Coronary artery (tissue), 2 donors: ENCODE measurements at regions not wholly inside any gene's neighbourhood (a gene's known extent, or its start where the extent isn't known, plus 50 kb on each side); places are given as distances from the start of the nearest gene placed in this dataset.

Experiments
- DNase-seq: peaks from one replicate; pipeline ENCODE4 v3.0.0-alpha.2; 2017; ENCODE audit warnings: low spot score
- H3K27ac ChIP-seq, 2 donors: fragments of 200-600 bp; sonication (generic); one replicate each; pipeline ENCODE4 v1.5.1; 2016 to 2019
- H3K4me3 ChIP-seq: fragments of 200-600 bp; sonication (generic); 2 replicates; pipeline ENCODE4 v1.5.1; 2016; ENCODE audit warnings: mild to moderate bottlenecking, moderate library complexity
- TF ChIP-seq, protein P1 (sequence below): fragments of 200-600 bp; sonication (generic); IDR thresholded peaks from one replicate; pipeline ENCODE4 v1.5.1; 2019; ENCODE audit warnings: antibody characterized with exemption

DNA sequence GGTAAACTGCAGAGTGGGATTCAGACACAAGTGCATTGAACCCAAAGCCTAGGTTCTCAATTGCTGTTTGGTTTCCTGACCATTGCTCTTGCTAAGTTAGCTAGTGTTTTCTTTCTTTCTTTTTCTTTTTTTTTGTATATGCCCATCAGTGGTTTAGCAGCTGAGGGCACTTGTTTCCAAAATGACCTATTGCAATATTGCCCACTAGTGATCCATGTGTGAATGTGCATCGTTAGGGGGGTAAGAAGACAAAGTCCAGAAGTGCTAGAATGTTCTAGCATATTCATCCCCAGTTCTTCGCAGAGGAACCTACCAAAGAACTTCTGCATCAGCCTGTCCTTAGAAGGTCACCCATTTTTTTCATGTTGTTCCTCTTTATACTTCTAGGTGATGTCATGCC is 252.8 kb upstream of the GPR26 start:
- TF ChIP-seq, protein P1, sequence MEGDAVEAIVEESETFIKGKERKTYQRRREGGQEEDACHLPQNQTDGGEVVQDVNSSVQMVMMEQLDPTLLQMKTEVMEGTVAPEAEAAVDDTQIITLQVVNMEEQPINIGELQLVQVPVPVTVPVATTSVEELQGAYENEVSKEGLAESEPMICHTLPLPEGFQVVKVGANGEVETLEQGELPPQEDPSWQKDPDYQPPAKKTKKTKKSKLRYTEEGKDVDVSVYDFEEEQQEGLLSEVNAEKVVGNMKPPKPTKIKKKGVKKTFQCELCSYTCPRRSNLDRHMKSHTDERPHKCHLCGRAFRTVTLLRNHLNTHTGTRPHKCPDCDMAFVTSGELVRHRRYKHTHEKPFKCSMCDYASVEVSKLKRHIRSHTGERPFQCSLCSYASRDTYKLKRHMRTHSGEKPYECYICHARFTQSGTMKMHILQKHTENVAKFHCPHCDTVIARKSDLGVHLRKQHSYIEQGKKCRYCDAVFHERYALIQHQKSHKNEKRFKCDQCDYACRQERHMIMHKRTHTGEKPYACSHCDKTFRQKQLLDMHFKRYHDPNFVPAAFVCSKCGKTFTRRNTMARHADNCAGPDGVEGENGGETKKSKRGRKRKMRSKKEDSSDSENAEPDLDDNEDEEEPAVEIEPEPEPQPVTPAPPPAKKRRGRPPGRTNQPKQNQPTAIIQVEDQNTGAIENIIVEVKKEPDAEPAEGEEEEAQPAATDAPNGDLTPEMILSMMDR, result no peak
- Histone ChIP-seq H3K4me3 (no peak overlapping the region), H3K27ac (no peak overlapping the region)
- DNase-seq, result no peak

DNA sequence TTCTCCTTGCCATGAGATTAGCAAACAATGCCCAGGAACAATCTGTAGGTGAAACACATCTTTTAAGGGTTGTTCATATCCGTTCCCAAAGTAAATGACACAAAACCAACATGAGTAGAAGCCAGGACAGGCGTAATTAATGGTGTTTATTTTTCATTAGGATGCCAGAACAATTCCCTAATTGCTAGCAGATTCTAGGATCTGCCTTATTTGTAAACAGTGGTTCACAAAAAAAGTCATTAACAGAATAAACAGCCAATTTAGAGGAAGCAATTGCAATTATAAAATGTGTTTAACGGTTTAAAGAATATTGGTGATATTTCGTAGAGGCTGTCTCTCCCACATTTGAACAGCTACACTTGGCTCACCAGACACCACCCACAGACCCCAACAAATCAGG is 250.6 kb upstream of the GPR26 start:
- TF ChIP-seq, protein P1, result no peak
- H3K4me3 ChIP-seq, result no peak overlapping the region
- no peak overlapping the region for H3K27ac ChIP-seq
- DNase-seq, result no peak

DNA sequence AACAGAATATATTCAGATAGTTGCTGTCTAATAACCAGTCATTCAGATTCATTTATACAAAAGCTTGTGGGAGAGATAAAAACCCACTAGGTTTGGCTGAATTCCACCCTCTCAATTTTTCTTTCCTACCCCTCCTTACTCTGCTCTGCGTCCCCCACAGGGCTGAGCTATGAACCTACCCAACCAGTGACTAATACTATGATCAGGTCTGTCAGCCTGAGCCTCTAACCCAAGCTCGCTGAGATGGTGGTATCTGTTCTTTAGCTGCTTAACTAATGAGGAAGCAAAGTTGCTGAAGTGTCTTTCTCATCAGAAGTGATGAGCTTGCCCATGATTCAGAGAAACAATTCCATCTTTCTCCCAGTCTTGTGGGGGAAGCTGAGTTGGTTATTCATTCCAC is 248.7 kb upstream of the GPR26 start:
- no peak for DNase-seq
- TF ChIP-seq, protein P1, result no peak
- H3K27ac ChIP-seq, result no peak overlapping the region
- no peak overlapping the region for H3K4me3 ChIP-seq

DNA sequence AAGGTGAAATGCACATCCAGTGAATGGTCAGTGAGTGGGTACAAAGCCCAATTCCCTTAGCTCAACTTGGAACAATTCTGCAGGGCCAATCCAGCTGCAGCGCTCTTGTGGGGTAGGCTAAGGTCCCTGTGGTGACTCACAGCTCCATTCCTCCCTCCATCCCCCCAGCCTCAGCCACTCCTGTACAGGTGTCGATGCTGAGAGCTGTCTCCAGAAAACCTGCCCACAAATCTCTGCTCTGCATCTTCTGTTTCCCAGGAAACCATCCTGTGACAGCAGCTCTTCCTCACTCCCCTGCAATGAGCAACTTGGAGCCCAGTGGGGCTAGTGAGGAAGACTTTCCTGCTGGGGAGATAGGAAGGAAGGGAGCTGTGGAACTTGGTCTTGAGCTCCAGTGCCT is 244.7 kb upstream of the GPR26 start:
- H3K4me3 ChIP-seq, result no peak overlapping the region

GRCh38 chr10:123422261-123422660 is 243.9 kb upstream of the GPR26 start:
- DNase-seq, result no peak

More for the DNA sequence above, 244.7 kb upstream of the GPR26 start:
- no peak for DNase-seq
- H3K27ac ChIP-seq, result no peak overlapping the region
- TF ChIP-seq, protein P1, result no peak

DNA sequence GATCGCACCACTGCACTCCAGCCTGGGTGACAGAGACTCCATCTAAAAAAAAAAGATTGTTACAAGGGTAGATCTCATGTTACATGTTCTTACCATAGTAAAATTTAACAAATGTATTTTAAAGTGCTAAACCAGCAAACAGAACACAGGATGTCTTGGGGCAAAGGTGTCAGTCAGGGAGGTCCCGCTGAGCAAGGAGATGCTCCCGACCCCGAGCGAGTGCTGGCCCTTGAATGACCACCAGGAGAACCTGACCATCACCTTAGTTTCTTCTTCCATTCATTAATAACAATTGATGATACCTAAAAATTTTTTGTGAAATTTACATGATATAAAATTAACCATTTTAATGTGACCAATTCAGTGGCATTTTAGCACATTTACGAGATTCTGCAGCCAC is 241.6 kb upstream of the GPR26 start:
- no peak for DNase-seq
- Histone ChIP-seq H3K27ac (no peak overlapping the region), H3K4me3 (no peak overlapping the region)
- TF ChIP-seq, protein P1, result no peak

More at GRCh38 chr10:123422261-123422660, 243.9 kb upstream of the GPR26 start:
- H3K4me3 ChIP-seq, result no peak overlapping the region
- TF ChIP-seq, protein P1, result no peak
- H3K27ac ChIP-seq, result no peak overlapping the region

DNA sequence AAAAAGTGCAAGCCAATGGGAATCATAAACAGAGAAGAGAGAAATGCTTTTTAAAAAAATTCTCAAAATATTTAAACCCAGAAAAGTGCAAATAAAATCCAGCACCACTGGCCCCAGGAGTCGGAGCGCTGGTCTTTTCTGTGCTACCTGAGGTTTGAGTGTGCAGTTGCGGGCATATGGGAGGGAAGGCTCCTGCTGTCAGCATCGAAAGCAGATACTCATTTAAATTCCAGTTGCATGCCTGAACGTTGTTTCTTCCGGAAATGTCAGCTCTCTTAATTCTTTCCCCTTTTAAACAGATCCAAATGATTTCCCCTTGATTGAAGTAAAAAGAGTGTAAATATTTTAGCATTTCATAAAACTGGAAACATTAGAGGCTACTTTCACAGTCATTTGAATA is 240.5 kb upstream of the GPR26 start:
- DNase-seq, result no peak
- no peak overlapping the region for H3K27ac ChIP-seq
- no peak overlapping the region for H3K4me3 ChIP-seq
- TF ChIP-seq, protein P1, result no peak
